ENCODE measurements at regions not wholly inside any gene's neighbourhood (a gene's known extent, or its start where the extent isn't known, plus 50 kb on each side); places are given as distances from the start of the nearest gene placed in this dataset.

- DNase-seq (no peak), ATAC-seq (no peak)
- H3K27me3 ChIP-seq (ENCODE audit: low read depth): no peaks in the 10 kb centered on the region
- H3K36me3 ChIP-seq: no peaks in the 10 kb centered on the region
- no peaks in the 10 kb centered on the region for H3K4me1 ChIP-seq
- no peak overlapping the region for H3K4me3 ChIP-seq
- no peak for TF ChIP-seq CTCF (IDR thresholded peaks at IDR 0.05)
- intact Hi-C loops (cut with DNase I): no loop called here
- no peaks in the 10 kb centered on the region for H3K9me3 ChIP-seq
- no peak overlapping the region for H3K27ac ChIP-seq
Measured at GRCh38 chr6:8664070-8664469, 228.7 kb upstream of the SLC35B3 start.

- intact Hi-C loops (cut with DNase I): no loop called here
- no peak for DNase-seq
Measured at GRCh38 chr6:8659404-8660189, 224.3 kb upstream of the SLC35B3 start.

GRCh38 chr6:8658416-8658815 lies 223.1 kb upstream of the SLC35B3 start:
- Histone ChIP-seq H3K36me3 (no peaks in the 10 kb centered on the region), H3K4me1 (no peaks in the 10 kb centered on the region), H3K9me3 (no peaks in the 10 kb centered on the region), H3K27me3 (ENCODE audit: low read depth) (no peaks in the 10 kb centered on the region), H3K4me3 (no peak overlapping the region), H3K27ac (no peak overlapping the region)
- no peak for TF ChIP-seq CTCF (IDR thresholded peaks at IDR 0.05)
- ATAC-seq: no peak
- DNase-seq: no peak
- intact Hi-C loops (cut with DNase I): no loop called here

More at GRCh38 chr6:8659404-8660189, 224.3 kb upstream of the SLC35B3 start:
- H3K4me1 ChIP-seq: no peaks in the 10 kb centered on the region
- TF ChIP-seq CTCF (IDR thresholded peaks at IDR 0.05): no peak
- H3K9me3 ChIP-seq: no peaks in the 10 kb centered on the region
- H3K27me3 ChIP-seq (ENCODE audit: low read depth): no peaks in the 10 kb centered on the region
- no peaks in the 10 kb centered on the region for H3K36me3 ChIP-seq
- no peak for ATAC-seq
- no peak overlapping the region for H3K27ac ChIP-seq
- no peak overlapping the region for H3K4me3 ChIP-seq

GRCh38 chr6:8657522-8657921 lies 222.2 kb upstream of the SLC35B3 start:
- Histone ChIP-seq H3K4me3 (no peak overlapping the region), H3K36me3 (no peaks in the 10 kb centered on the region), H3K27ac (no peak overlapping the region), H3K4me1 (no peaks in the 10 kb centered on the region), H3K27me3 (ENCODE audit: low read depth) (no peaks in the 10 kb centered on the region), H3K9me3 (no peaks in the 10 kb centered on the region)
- intact Hi-C loops (cut with DNase I): no loop called here
- ATAC-seq (no peak), DNase-seq (no peak)
- TF ChIP-seq CTCF (IDR thresholded peaks at IDR 0.05): no peak

- Histone ChIP-seq H3K27ac (no peak overlapping the region), H3K4me1 (no peaks in the 10 kb centered on the region), H3K36me3 (no peaks in the 10 kb centered on the region), H3K27me3 (ENCODE audit: low read depth) (no peaks in the 10 kb centered on the region), H3K9me3 (no peaks in the 10 kb centered on the region), H3K4me3 (no peak overlapping the region)
- no peak for TF ChIP-seq CTCF (IDR thresholded peaks at IDR 0.05)
- intact Hi-C loops (cut with DNase I): no loop called here
- no peak for ATAC-seq
- no peak for DNase-seq
Measured at GRCh38 chr6:8655670-8656454, 220.5 kb upstream of the SLC35B3 start.

Data from lower lobe of right lung (tissue), 2 donors.